ENCODE measurements at regions not wholly inside any gene's neighbourhood (a gene's known extent, or its start where the extent isn't known, plus 50 kb on each side); places are given as distances from the start of the nearest gene placed in this dataset.
A peak's percentile ranks its signal among the peaks of the same experiment; 100 is the strongest.

- TF ChIP-seq, protein P1, sequence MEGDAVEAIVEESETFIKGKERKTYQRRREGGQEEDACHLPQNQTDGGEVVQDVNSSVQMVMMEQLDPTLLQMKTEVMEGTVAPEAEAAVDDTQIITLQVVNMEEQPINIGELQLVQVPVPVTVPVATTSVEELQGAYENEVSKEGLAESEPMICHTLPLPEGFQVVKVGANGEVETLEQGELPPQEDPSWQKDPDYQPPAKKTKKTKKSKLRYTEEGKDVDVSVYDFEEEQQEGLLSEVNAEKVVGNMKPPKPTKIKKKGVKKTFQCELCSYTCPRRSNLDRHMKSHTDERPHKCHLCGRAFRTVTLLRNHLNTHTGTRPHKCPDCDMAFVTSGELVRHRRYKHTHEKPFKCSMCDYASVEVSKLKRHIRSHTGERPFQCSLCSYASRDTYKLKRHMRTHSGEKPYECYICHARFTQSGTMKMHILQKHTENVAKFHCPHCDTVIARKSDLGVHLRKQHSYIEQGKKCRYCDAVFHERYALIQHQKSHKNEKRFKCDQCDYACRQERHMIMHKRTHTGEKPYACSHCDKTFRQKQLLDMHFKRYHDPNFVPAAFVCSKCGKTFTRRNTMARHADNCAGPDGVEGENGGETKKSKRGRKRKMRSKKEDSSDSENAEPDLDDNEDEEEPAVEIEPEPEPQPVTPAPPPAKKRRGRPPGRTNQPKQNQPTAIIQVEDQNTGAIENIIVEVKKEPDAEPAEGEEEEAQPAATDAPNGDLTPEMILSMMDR (conservative IDR thresholded peaks at IDR 0.05): no peak
- no peak overlapping the region for H3K27ac ChIP-seq
Observed at GRCh38 chr22:47535681-47536080, 773.2 kb downstream of the TBC1D22A start.

DNA sequence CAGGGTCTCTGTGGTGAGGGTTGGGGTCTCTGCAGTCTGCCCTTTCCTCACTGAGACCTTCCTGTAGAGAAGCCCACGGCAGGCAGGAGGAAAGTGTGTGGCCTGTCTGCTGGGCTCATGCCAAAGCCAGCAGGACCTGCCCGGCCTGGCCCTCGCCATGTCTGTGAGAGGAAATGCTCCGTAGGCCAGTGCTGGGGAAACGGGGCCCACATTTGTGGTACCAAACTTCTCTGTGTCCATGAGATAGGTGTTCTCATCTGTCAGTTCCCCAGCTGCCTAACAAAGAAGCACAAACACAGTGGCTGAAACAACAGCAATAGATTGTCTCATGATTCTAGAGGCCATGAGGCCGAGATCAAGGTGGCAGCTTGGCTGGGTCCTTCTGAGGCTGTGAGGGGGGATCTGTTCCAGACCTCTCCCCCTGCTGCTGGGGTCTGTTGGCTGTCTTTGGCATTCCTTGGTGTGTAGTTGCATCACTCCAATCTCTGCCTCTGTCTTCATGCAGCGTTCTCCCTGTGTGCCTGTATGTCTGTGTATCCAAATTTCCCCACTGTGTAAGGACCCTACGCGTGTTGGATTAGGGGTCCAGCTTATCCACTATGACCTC is 772.5 kb downstream of the TBC1D22A start:
- TF ChIP-seq, protein P1 (conservative IDR thresholded peaks at IDR 0.05): no peak

GRCh38 chr22:47533961-47534803 is 771.7 kb downstream of the TBC1D22A start:
- no peak overlapping the region for H3K27ac ChIP-seq
- TF ChIP-seq, protein P1 (conservative IDR thresholded peaks at IDR 0.05): no peak

More for the DNA sequence above, 772.5 kb downstream of the TBC1D22A start:
- no peak overlapping the region for H3K27ac ChIP-seq

DNA sequence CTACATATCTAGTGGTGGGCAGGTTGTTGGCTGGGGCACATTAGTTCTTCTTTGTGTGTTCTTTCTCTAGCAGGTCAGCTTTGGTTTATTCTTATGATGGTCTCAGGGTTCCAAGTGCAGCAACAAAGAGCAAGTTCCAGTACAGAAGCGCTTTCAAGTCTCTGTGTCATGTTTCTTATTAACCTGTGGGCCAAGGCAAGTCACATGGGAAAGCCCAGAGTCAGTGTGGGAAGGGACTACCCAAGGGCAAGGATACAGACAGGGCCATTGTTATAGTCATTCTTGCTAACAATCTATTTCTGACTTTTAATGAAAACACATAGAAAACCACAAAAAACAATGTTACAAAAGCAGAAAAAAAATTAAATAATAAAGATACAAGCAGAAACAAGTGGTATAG is 754.6 kb downstream of the TBC1D22A start:
- TF ChIP-seq, protein P1 (conservative IDR thresholded peaks at IDR 0.05): no peak

DNA sequence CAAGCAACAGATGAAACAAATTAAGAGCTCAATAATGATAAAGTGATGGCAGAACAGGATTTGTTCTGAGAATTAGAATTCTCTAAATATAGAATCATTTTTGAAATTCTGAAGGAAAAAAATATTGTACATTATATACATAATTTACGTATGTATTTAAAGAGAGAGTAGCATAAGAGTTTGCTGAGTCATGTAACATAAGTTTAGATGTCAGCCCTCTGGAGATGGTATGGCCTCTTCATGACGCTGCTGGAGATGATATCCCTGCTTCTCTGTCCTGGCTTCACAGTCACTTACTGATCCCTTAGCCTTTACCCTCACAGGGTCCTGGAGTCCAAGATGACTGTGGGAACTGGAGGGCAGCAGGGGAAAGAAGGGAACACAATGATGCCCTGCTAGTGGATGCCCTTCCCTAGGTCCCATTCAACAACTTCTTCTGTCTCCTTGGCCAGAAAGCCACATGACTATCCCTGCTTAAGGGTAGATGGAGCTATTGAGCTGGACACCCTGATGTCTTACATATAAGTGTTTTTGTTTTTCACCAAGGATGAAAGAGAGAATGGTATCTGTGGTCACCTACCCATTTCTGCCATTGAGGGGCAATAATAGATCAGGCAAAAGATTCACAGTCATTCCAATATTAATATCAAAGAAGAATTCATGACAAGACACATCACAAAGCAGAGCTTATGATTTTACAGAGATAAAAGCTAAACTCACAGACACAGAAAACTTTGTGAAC is 753.1 kb downstream of the TBC1D22A start:
- TF ChIP-seq, protein P1 (conservative IDR thresholded peaks at IDR 0.05): peak; percentile 25
- H3K27ac ChIP-seq: no peak overlapping the region

More for the DNA sequence above, 754.6 kb downstream of the TBC1D22A start:
- no peak overlapping the region for H3K27ac ChIP-seq

- H3K27ac ChIP-seq: no peak overlapping the region
- TF ChIP-seq, protein P1 (conservative IDR thresholded peaks at IDR 0.05): no peak
Observed at GRCh38 chr22:47512617-47513016, 750.2 kb downstream of the TBC1D22A start.

GRCh38 chr22:47504962-47505361 is 742.5 kb downstream of the TBC1D22A start:
- TF ChIP-seq, protein P1 (conservative IDR thresholded peaks at IDR 0.05): no peak
- no peak overlapping the region for H3K27ac ChIP-seq

Measured in VCaP (cell line).